H1 (cell line): ENCODE measurements at regions not wholly inside any gene's neighbourhood (a gene's known extent, or its start where the extent isn't known, plus 50 kb on each side); places are given as distances from the start of the nearest gene placed in this dataset.

Experiments
- CTCF ChIA-PET: fragments of 300-600 bp; sonication (Branson Sonifier 250); formaldehyde crosslinking; loops from one replicate; lab custom pipeline; 2021; ENCODE audit not compliant: partially characterized antibody; lab: Charles Lee
- POLR2A ChIA-PET: fragments of 300-600 bp; sonication (Branson Sonifier 250); formaldehyde crosslinking; loops from one replicate; lab custom pipeline; 2021; ENCODE audit warnings: inconsistent platforms; ENCODE audit not compliant: partially characterized antibody; lab: Charles Lee
- DNase-seq, 2 experiments: peaks; one replicate each; pipeline versions ENCODE4 v3.0.0 to v3.0.0-alpha.2; 2010 to 2022; ENCODE audit warnings: low spot score in 2 of 2, low read depth in 1 of 2, mixed read lengths in 1 of 2
- FAIRE-seq: peaks from 2 replicates; lab custom pipeline; 2011; peaks lifted over from hg19 to GRCh38; lab: Jason Lieb, UNC
- H2AFZ ChIP-seq: 2 replicates; pipeline ENCODE4 v1.8.1; 2012; ENCODE audit warnings: low read length, inconsistent platforms
- H2AK5ac ChIP-seq: 2 replicates; pipeline ENCODE4 v1.6.1; 2013; ENCODE audit warnings: low read depth, low read length
- H2BK120ac ChIP-seq: replicated peaks from 2 replicates; pipeline ENCODE3; 2013; ENCODE audit warnings: low read depth, low read length, inconsistent platforms
- H2BK12ac ChIP-seq: 2 replicates; pipeline ENCODE4 v1.6.1; 2013; ENCODE audit warnings: low read depth, low read length
- H2BK15ac ChIP-seq: 2 replicates; pipeline ENCODE4 v1.6.1; 2013; ENCODE audit warnings: low read length
- H2BK20ac ChIP-seq: 2 replicates; pipeline ENCODE4 v1.6.1; 2013; ENCODE audit warnings: low read length
- H2BK5ac ChIP-seq: 2 replicates; pipeline ENCODE4 v1.6.1; 2013; ENCODE audit warnings: low read depth, low read length
- H3K14ac ChIP-seq: 2 replicates; pipeline ENCODE4 v1.6.1; 2013; ENCODE audit warnings: inconsistent platforms; ENCODE audit not compliant: insufficient read length
- H3K18ac ChIP-seq: 2 replicates; pipeline ENCODE4 v1.6.1; 2013; ENCODE audit warnings: low read length; ENCODE audit errors: extremely low read depth
- H3K23ac ChIP-seq: 2 replicates; pipeline ENCODE4 v1.6.1; 2013; ENCODE audit warnings: inconsistent platforms; ENCODE audit not compliant: insufficient read length
- H3K23me2 ChIP-seq: 2 replicates; pipeline ENCODE4 v1.6.1; 2013; ENCODE audit warnings: low read depth, low read length
- H3K27ac ChIP-seq: 2 replicates; pipeline ENCODE4 v1.6.1; 2011; ENCODE audit warnings: low read depth, low read length, inconsistent platforms
- H3K27me3 ChIP-seq, 4 experiments: replicated peaks in 1 of 4; 1 replicate in 1 of 4; 2 replicates in 3 of 4; pipeline versions ENCODE4 v1.6.1 to v1.8.1; 2011 to 2013; ENCODE audit warnings: low read length in 3 of 4, mild to moderate bottlenecking in 3 of 4, inconsistent platforms in 2 of 4, mixed read lengths in 2 of 4, moderate library complexity in 1 of 4; ENCODE audit not compliant: control insufficient read depth in 3 of 4, insufficient read depth in 3 of 4; ENCODE audit errors: extremely low read depth in 1 of 4
- H3K36me3 ChIP-seq, 4 experiments: 2 replicates each; pipeline versions ENCODE4 v1.6.1 to v1.8.1; 2011 to 2013; ENCODE audit warnings: mild to moderate bottlenecking in 4 of 4, low read length in 3 of 4, moderate library complexity in 2 of 4, control low read depth in 1 of 4, inconsistent platforms in 1 of 4; ENCODE audit not compliant: insufficient read depth in 4 of 4, control insufficient read depth in 2 of 4
- H3K4ac ChIP-seq: replicated peaks from 2 replicates; pipeline ENCODE3; 2013; ENCODE audit warnings: low read length, low read depth, mixed read lengths, inconsistent platforms; ENCODE audit not compliant: insufficient read length
- H3K4me1 ChIP-seq, 4 experiments: replicated peaks in 1 of 4; 1 replicate in 1 of 4; 2 replicates in 3 of 4; pipeline versions ENCODE4 v1.6.1 to v1.8.1; 2011 to 2013; ENCODE audit warnings: low read length in 3 of 4, inconsistent platforms in 2 of 4, mixed read lengths in 1 of 4; ENCODE audit not compliant: insufficient read depth in 4 of 4, control insufficient read depth in 3 of 4
- H3K4me2 ChIP-seq, 2 experiments: 2 replicates each; pipeline versions ENCODE4 v1.6.1 to v1.8.1; 2011 to 2013; ENCODE audit warnings: low read depth in 2 of 2, low read length in 2 of 2, control low read depth in 1 of 2, inconsistent platforms in 1 of 2, mild to moderate bottlenecking in 1 of 2; ENCODE audit not compliant: insufficient read depth in 1 of 2
- H3K4me3 ChIP-seq, 4 experiments: fragments of 200-600, 300-600 bp in 1 of 4; sonication (generic), shearing (Covaris generic), sonication (Bioruptor Twin) in 1 of 4; 2 replicates each; pipeline versions ENCODE4 v1.5.1 to v1.8.1; 2011 to 2016; ENCODE audit warnings: low read length in 4 of 4, low read depth in 3 of 4, control low read depth in 2 of 4, inconsistent platforms in 2 of 4, mild to moderate bottlenecking in 2 of 4, mixed read lengths in 1 of 4, moderate library complexity in 1 of 4; ENCODE audit not compliant: insufficient read depth in 2 of 4; ENCODE audit errors: extremely low read depth in 1 of 4
- H3K56ac ChIP-seq: replicated peaks from 2 replicates; pipeline ENCODE3; 2013; ENCODE audit warnings: low read depth, mild to moderate bottlenecking, mixed read lengths, low read length, inconsistent platforms; ENCODE audit not compliant: insufficient read length
- H3K79me1 ChIP-seq: 2 replicates; pipeline ENCODE4 v1.6.1; 2013; ENCODE audit warnings: low read depth, low read length, control low read depth
- H3K79me2 ChIP-seq, 2 experiments: 2 replicates each; pipeline versions ENCODE4 v1.6.1 to v1.8.1; 2012 to 2013; ENCODE audit warnings: low read length in 2 of 2, mild to moderate bottlenecking in 2 of 2, inconsistent platforms in 1 of 2; ENCODE audit not compliant: insufficient read depth in 2 of 2, control insufficient read depth in 1 of 2
- H3K9ac ChIP-seq, 4 experiments: replicated peaks in 1 of 4; 1 replicate in 1 of 4; 2 replicates in 3 of 4; pipeline versions ENCODE4 v1.6.1 to v1.8.1; 2011 to 2013; ENCODE audit warnings: low read depth in 3 of 4, low read length in 3 of 4, control low read depth in 2 of 4, mild to moderate bottlenecking in 2 of 4, moderate library complexity in 2 of 4, inconsistent platforms in 1 of 4; ENCODE audit errors: extremely low read depth in 1 of 4
- H3K9me3 ChIP-seq, 2 experiments: 2 replicates each; pipeline versions ENCODE4 v1.6.1 to v1.8.1; 2012 to 2013; ENCODE audit warnings: mild to moderate bottlenecking in 2 of 2, moderate library complexity in 2 of 2, control low read depth in 1 of 2, inconsistent platforms in 1 of 2, low read depth in 1 of 2, low read length in 1 of 2, mixed read lengths in 1 of 2; ENCODE audit not compliant: insufficient read depth in 2 of 2
- H4K20me1 ChIP-seq, 2 experiments: replicated peaks in 1 of 2; 2 replicates each; pipeline versions ENCODE3 to v1.8.1; 2011 to 2013; ENCODE audit warnings: inconsistent platforms in 2 of 2, low read length in 2 of 2, mild to moderate bottlenecking in 1 of 2; ENCODE audit not compliant: insufficient read depth in 2 of 2, control insufficient read depth in 1 of 2
- H4K5ac ChIP-seq: 2 replicates; pipeline ENCODE4 v1.6.1; 2013; ENCODE audit warnings: low read length, low read depth, mixed read lengths, inconsistent platforms; ENCODE audit not compliant: insufficient read length
- H4K8ac ChIP-seq: 2 replicates; pipeline ENCODE4 v1.8.0; 2013; ENCODE audit warnings: mild to moderate bottlenecking, moderate library complexity, low read length, inconsistent platforms; ENCODE audit not compliant: insufficient read depth; ENCODE audit errors: extremely low read depth
- H4K91ac ChIP-seq: replicated peaks from 2 replicates; pipeline ENCODE3; 2013; ENCODE audit warnings: low read length, mixed read lengths, inconsistent platforms; ENCODE audit not compliant: insufficient read length
- CREB1 ChIP-seq: IDR thresholded peaks from 2 replicates; pipeline ENCODE4 v1.6.1; 2012; ENCODE audit warnings: inconsistent platforms
- CTBP2 ChIP-seq: IDR thresholded peaks from 2 replicates; pipeline ENCODE4 v1.7.0; 2011; ENCODE audit warnings: borderline replicate concordance, mild to moderate bottlenecking, moderate library complexity, mixed read lengths, low read length; ENCODE audit not compliant: insufficient read depth, insufficient read length
- FOSL1 ChIP-seq: IDR thresholded peaks from 2 replicates; pipeline ENCODE4 v1.6.1; 2011; ENCODE audit warnings: mild to moderate bottlenecking, low read depth, low read length, moderate library complexity; ENCODE audit not compliant: insufficient read depth
- HDAC2 ChIP-seq, 2 experiments: fragments of 300-600 bp in 1 of 2; sonication (generic) in 1 of 2; IDR thresholded peaks; 2 replicates each; pipeline ENCODE4 v1.6.1; 2011 to 2012; ENCODE audit warnings: low read depth in 2 of 2, low read length in 2 of 2, mild to moderate bottlenecking in 2 of 2, moderate library complexity in 2 of 2, borderline replicate concordance in 1 of 2, inconsistent platforms in 1 of 2
- KDM4A ChIP-seq: IDR thresholded peaks from one replicate; pipeline ENCODE4 v1.7.1; 2012; ENCODE audit warnings: low read depth, mild to moderate bottlenecking, moderate library complexity, low read length, inconsistent platforms; ENCODE audit not compliant: severe bottlenecking
- KDM5A ChIP-seq: fragments of 200-600 bp; IDR thresholded peaks from 2 replicates; pipeline ENCODE4 v1.7.1; 2012; ENCODE audit warnings: mild to moderate bottlenecking, low read length, inconsistent platforms, mixed read lengths
- NANOG ChIP-seq: IDR thresholded peaks from 2 replicates; pipeline ENCODE4 v1.6.1; 2011; ENCODE audit warnings: low read length, low read depth, mild to moderate bottlenecking, inconsistent platforms; ENCODE audit not compliant: insufficient read depth, poor library complexity, severe bottlenecking
- SIRT6 ChIP-seq: IDR thresholded peaks from one replicate; pipeline ENCODE4 v1.7.1; 2012; ENCODE audit warnings: low read length, inconsistent platforms
- SP1 ChIP-seq: IDR thresholded peaks from 2 replicates; pipeline ENCODE4 v1.6.1; 2011; ENCODE audit warnings: low read depth, low read length
- SP4 ChIP-seq: IDR thresholded peaks from 2 replicates; pipeline ENCODE4 v1.6.1; 2012; ENCODE audit warnings: low read length, inconsistent platforms
- WGBS, 2 experiments: shearing (Covaris generic) in 1 of 2; methylation state at CpG; one replicate each; pipeline versions ENCODE4 v1.1.6 to v1.1.7; 2013 to 2015; ENCODE audit warnings: low lambda C conversion rate in 2 of 2, mixed read lengths in 2 of 2, inconsistent platforms in 1 of 2, low coverage in 1 of 2, missing lambda C conversion rate in 1 of 2; ENCODE audit not compliant: insufficient replicate concordance in 2 of 2, insufficient coverage in 1 of 2, insufficient read length in 1 of 2; ENCODE audit errors: extremely low coverage in 1 of 2, missing lambda C conversion rate in 1 of 2; 5-methylcytosine and 5-hydroxymethylcytosine counted together
- TF ChIP-seq, protein P1 (sequence below): IDR thresholded peaks from 2 replicates; pipeline ENCODE4 v1.6.1; 2012; ENCODE audit warnings: inconsistent platforms

DNA sequence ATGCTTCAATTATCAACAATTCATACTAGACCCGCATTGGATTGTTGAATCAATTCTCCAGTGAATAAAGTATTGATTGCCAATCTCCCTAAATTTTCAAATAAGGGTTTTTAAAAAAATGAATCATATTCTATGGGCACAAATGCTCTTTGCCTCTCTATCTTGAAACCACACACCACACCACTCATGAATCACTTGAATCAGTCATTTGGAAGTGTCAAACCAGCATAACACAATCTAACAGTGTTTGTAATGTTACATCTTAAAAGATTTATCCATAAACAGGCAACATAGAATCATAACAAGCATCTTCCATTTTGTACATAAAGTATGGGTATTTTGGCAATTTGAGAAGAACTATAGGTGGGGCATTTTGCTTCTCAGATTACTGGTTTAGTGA lies 219.5 kb upstream of the MIR17HG start:
- Histone ChIP-seq H4K20me1 (no peaks in the 10 kb centered on the region), H3K14ac (no peak overlapping the region), H3K36me3 (no peaks in the 10 kb centered on the region), H3K23ac (no peak overlapping the region), H3K56ac (no peak overlapping the region), H3K18ac (no peak overlapping the region), H2AFZ (no peak overlapping the region), H4K5ac (no peak overlapping the region), H4K91ac (no peak overlapping the region), H2BK12ac (no peak overlapping the region), H3K4me2 (no peak overlapping the region), H3K27ac (no peak overlapping the region), H3K23me2 (no peaks in the 10 kb centered on the region), H3K79me2 (no peaks in the 10 kb centered on the region), H3K9ac (no peak overlapping the region), H3K9me3 (no peaks in the 10 kb centered on the region), H3K4ac (no peak overlapping the region)
- FAIRE-seq (no peak), DNase-seq (no peak)
- ChIA-PET POLR2A (no interaction called here), CTCF (no interaction called here)
- no peak for TF ChIP-seq NANOG
- no peak for TF ChIP-seq CTBP2
- TF ChIP-seq, protein P1, sequence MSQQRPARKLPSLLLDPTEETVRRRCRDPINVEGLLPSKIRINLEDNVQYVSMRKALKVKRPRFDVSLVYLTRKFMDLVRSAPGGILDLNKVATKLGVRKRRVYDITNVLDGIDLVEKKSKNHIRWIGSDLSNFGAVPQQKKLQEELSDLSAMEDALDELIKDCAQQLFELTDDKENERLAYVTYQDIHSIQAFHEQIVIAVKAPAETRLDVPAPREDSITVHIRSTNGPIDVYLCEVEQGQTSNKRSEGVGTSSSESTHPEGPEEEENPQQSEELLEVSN = no peak
- no peak for TF ChIP-seq SP4
- TF ChIP-seq KDM5A = no peak
- TF ChIP-seq CREB1 = no peak
- no peak for TF ChIP-seq FOSL1
- no peak for TF ChIP-seq HDAC2 (IDR thresholded peaks at IDR 0.05; ENCODE audit: borderline replicate concordance in 1 of 2, low read depth in 2 of 2, low read length in 2 of 2)
- no peak for TF ChIP-seq SP1
- TF ChIP-seq SIRT6 = no peak
- TF ChIP-seq KDM4A = no peak
- TF ChIP-seq, all 59 proteins: peak for 0
- no peak overlapping the region for H2AK5ac ChIP-seq
- peaks cover 0 to 7% (median 0%) of the 10 kb centered on the region in 4 experiments; a peak in 1 of 7 replicates for H3K4me1 ChIP-seq
- no peaks in the 10 kb centered on the region for H3K27me3 ChIP-seq
- H3K79me1 ChIP-seq = no peaks in the 10 kb centered on the region
- H2BK20ac ChIP-seq = no peak overlapping the region
- H3K4me3 ChIP-seq = no peak overlapping the region
- 96% methylated on average over 1 of the region's 1 CpG; no CpG with 5 or more reads in 1 of the 2 experiments for WGBS, 2 experiments
- H2BK120ac ChIP-seq = no peak overlapping the region
- H2BK15ac ChIP-seq = no peak overlapping the region
- H4K8ac ChIP-seq = no peak overlapping the region
- no peak overlapping the region for H2BK5ac ChIP-seq
